Fibroblast of villous mesenchyme (primary cell): ENCODE measurements at regions not wholly inside any gene's neighbourhood (a gene's known extent, or its start where the extent isn't known, plus 50 kb on each side); places are given as distances from the start of the nearest gene placed in this dataset.
A peak's percentile ranks its signal among the peaks of the same experiment; 100 is the strongest.

Experiments
- DNase-seq: peaks from one replicate; pipeline ENCODE4 v3.0.0-alpha.2; 2010; ENCODE audit warnings: low read depth
- H3K4me3 ChIP-seq: 2 replicates; pipeline ENCODE4 v1.5.1; 2011; ENCODE audit warnings: low read depth, mild to moderate bottlenecking, low read length
- TF ChIP-seq, protein P1 (sequence below): IDR thresholded peaks from 2 replicates; pipeline ENCODE4 v1.5.1; 2012; ENCODE audit warnings: low read depth, mild to moderate bottlenecking, low read length; ENCODE audit not compliant: insufficient read depth

DNA sequence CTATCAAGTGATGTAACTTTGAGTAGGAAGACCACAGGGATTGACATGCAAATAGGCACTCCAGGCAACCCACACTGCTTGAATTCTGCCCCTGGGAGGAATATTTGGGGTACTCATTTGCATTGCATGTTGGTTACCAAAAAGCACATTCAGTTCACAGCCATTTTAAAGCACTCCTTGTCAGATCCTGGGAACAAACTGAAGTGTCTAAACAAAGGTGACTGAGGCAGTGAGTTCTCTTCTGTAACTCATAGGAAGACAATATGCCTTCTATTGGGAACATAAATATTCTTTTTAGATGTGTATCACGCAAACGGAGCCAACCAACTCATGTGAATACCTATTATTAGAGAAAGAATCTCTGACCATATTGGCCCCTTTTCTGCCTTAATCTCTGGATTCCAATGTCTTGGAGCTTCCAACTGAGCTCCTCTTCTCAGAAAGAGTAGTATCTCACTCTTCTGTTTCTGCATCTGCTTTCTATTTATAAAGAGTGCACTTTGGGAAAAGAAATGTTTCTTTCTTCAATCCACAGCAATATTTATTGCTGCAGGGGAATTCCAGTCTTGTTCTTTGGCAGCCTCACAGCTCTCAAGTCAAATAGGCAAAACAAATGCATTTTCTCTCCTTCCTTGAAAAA, 125.7 kb upstream of the NBEA start:
- H3K4me3 ChIP-seq = no peak overlapping the region
- DNase-seq = peak; percentile 42
- TF ChIP-seq, protein P1, sequence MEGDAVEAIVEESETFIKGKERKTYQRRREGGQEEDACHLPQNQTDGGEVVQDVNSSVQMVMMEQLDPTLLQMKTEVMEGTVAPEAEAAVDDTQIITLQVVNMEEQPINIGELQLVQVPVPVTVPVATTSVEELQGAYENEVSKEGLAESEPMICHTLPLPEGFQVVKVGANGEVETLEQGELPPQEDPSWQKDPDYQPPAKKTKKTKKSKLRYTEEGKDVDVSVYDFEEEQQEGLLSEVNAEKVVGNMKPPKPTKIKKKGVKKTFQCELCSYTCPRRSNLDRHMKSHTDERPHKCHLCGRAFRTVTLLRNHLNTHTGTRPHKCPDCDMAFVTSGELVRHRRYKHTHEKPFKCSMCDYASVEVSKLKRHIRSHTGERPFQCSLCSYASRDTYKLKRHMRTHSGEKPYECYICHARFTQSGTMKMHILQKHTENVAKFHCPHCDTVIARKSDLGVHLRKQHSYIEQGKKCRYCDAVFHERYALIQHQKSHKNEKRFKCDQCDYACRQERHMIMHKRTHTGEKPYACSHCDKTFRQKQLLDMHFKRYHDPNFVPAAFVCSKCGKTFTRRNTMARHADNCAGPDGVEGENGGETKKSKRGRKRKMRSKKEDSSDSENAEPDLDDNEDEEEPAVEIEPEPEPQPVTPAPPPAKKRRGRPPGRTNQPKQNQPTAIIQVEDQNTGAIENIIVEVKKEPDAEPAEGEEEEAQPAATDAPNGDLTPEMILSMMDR = no peak

DNA sequence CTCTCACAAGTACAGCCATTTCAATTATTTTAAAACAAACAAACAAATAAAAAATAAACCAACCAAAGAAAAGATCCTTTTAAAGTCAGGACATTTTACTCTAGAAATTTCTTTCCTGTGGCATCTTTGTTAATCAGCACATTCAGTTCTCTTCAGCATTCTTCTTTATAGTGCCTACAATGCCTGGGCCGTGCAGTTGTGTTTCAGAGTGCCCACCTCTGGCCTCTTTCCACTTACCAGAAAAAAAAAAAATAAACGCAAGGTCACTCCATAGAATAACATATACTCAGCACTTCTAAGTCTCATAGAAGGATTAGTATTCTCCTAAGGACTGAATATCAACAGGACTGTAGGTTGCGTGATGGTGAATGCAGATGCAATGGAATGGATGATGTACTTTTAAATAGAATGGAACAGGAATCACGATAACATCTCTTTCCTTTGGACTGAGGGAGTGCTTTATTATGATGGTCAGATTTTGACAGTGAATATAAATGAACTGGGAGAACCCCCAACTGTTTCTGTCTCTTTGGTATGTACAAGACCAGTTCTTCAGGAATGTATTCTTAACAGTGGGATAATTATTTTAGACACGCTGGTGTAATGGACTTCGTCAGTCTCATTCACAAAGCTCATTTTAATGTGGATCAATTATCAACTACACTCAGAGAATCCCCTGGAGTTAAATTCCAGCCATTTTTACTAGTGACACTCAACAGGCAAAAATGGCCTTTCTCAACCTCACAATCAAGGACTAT, 125.0 kb upstream of the NBEA start:
- peak; percentile 6 for DNase-seq
- H3K4me3 ChIP-seq = no peak overlapping the region
- TF ChIP-seq, protein P1 = no peak

GRCh38 chr13:34822650-34823049, 119.4 kb upstream of the NBEA start:
- TF ChIP-seq, protein P1 = no peak
- no peak overlapping the region for H3K4me3 ChIP-seq
- no peak for DNase-seq

DNA sequence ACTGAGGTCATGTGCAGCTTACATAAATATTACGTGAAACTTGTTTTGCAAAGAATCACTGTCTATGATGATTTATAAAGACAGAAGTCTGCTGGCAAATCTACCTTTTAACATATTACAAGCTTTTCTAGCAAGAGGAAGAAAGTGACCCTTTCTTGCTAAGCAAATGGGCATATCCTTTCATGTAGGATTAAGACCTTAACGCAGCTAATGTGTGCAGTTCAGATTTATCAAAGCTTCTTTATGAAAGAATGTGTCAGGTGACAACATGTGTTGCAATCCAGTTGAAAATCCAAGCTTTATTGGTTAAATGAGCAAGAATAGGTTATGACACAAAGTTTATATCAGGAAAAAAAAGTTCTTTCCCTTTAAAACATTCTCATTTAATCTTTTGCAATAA, 115.6 kb upstream of the NBEA start:
- no peak overlapping the region for H3K4me3 ChIP-seq
- peak; percentile 6 for DNase-seq
- TF ChIP-seq, protein P1 = no peak

DNA sequence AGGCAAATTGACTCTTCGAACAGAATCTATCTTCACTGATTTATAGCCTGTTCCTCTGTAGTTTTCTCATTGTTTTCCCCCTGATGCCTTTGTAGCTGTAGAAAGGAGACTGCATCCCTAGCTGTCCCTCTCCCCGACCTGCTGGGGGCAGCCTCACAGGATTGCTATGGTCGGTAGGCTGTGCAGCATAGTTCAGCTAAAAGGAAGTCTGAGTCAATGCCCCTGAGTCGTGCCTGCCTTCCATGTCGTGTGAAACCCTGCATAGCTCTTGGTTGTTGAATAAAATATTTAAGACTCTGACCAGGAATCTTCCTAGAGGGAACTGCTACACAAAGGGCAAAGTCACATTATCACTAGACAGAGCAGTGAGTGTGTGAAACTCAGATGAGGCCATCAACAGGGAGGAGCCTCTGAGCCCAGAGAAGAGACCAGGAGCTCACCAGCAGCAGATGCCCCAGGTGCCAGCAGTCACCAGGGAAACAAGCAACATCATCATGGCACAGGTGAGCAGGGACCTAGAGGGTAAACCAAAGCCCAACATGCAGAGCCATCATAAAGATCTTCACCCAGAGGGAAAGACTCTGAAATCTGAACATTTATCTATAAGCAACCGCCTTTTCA, 108.4 kb upstream of the NBEA start:
- H3K4me3 ChIP-seq = no peak overlapping the region
- no peak for DNase-seq
- TF ChIP-seq, protein P1 = no peak

DNA sequence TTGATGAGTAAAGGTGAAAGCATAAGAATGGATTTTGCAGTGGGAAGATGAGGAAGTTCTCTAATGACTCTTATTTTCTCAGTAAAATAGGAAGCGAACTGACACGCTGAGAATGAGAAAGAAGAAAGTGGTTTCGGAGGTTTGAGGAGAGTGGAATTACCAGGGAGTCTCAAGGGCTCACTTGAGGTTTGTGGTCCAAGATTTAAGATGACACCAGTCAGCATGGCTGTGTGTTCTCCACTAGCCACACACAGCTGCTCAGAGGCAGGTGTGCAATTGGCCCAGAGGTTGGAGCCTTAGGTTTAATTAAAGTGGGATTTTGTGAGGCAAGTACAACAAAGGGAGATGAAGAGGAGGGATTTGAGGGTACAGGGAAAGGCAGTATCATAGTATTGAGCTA, 99.6 kb upstream of the NBEA start:
- no peak overlapping the region for H3K4me3 ChIP-seq
- DNase-seq = no peak
- TF ChIP-seq, protein P1 = no peak
